Stomach (tissue), 8 donors: ENCODE measurements at regions not wholly inside any gene's neighbourhood (a gene's known extent, or its start where the extent isn't known, plus 50 kb on each side); places are given as distances from the start of the nearest gene placed in this dataset.

Source experiments
- DNase-seq, 2 donors: peaks; one replicate each; pipeline versions ENCODE4 v3.0.0 to v3.0.0-alpha.2; 2013 to 2019
- H3K27ac ChIP-seq, 5 donors: fragments of 200-600 bp in 4 of 5; sonication (generic) in 4 of 5; one replicate each; pipeline ENCODE4 v1.5.1; 2013 to 2019; ENCODE audit warnings: mild to moderate bottlenecking in 1 of 5, moderate library complexity in 1 of 5
- H3K27me3 ChIP-seq, 3 donors: fragments of 200-600 bp; sonication (generic); one replicate each; pipeline ENCODE4 v1.5.1; 2017 to 2019; ENCODE audit warnings: mixed run types in 1 of 3
- H3K36me3 ChIP-seq, 4 donors: fragments of 200-600 bp; sonication (generic); 1 replicate in 3 of 4; 2 replicates in 1 of 4; pipeline ENCODE4 v1.5.1; 2016 to 2019
- H3K4me1 ChIP-seq, 4 donors: fragments of 200-600 bp; sonication (generic); one replicate each; pipeline ENCODE4 v1.5.1; 2016 to 2019
- H3K4me3 ChIP-seq, 4 donors: fragments of 200-600 bp; sonication (generic) in 3 of 4; one replicate each; pipeline ENCODE4 v1.5.1; 2016 to 2019; ENCODE audit warnings: mild to moderate bottlenecking in 1 of 4
- H3K9me3 ChIP-seq, 4 donors: fragments of 200-600 bp; sonication (generic); one replicate each; pipeline ENCODE4 v1.5.1; 2016 to 2019
- EP300 ChIP-seq: sonication (generic); formaldehyde crosslinking; IDR thresholded peaks from one replicate; pipeline ENCODE4 v1.6.1; 2017; ENCODE audit warnings: antibody characterized with exemption
- POLR2A ChIP-seq, 4 donors: fragments of 450-650 bp; IDR thresholded peaks; one replicate each; pipeline ENCODE4 v1.6.1; 2016; ENCODE audit warnings: antibody characterized with exemption in 4 of 4, control low read depth in 2 of 4, mild to moderate bottlenecking in 1 of 4, moderate library complexity in 1 of 4
- POLR2AphosphoS5 ChIP-seq, 3 donors: sonication (generic); formaldehyde crosslinking; IDR thresholded peaks; one replicate each; pipeline ENCODE4 v1.6.1; 2016; ENCODE audit warnings: antibody characterized with exemption in 3 of 3
- WGBS, 5 donors: extraction: QIAGEN DNeasy Blood & Tissue Kit in 3 of 5; methylation state at CpG; one replicate each; pipeline versions ENCODE4 v1.1.5 to v1.1.7; 2013 to 2018; 5-methylcytosine and 5-hydroxymethylcytosine counted together
- intact Hi-C: fragments of 100-400 bp; cut with DNase I; formaldehyde crosslinking; loops from one replicate; pipeline ENCODE4 v1.15.1; 2023; ENCODE audit warnings: low total_unique reads
- TF ChIP-seq, protein P1 (sequence below), 7 experiments: fragments of 450-650 bp in 4 of 7; fragments of 200-600 bp in 3 of 7; sonication (generic) in 3 of 7; IDR thresholded peaks; one replicate each; pipeline ENCODE4 v1.5.1; 2016 to 2019; ENCODE audit warnings: antibody characterized with exemption in 7 of 7, control low read depth in 2 of 7, mild to moderate bottlenecking in 1 of 7
- donor health status: healthy with polysubstance abuse.
- donor health status: Bipolar disorder and iron deficiency.
- donor health status: healthy.

DNA sequence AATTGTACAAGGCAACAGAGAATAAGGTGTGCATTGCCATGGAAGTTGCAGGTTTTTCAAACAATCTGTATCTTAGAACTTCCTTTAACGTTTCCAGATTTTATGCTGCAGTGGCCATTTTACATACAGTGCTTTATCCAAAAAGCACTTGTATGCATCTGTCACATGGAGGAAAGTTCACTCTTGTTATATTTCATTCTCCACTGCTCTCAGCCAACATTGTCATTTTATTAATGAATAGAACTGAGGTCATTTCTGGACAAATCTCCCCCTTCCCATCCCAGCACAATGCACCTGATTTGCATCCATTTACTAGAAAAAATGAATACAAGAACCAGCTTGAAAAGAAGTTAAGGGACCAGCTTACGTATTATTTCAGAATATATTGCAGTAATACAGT lies 342.0 kb downstream of the USP25 start:
- DNase-seq: peak in 1 of 2 donors; percentile 43
- Histone ChIP-seq H3K36me3 (no peaks in the 10 kb centered on the region), H3K4me3 (peak overlapping the region in 3 of 4 donors; percentile 26 to 37 (median 34)), H3K9me3 (no peaks in the 10 kb centered on the region), H3K27ac (no peak overlapping the region), H3K4me1 (peaks cover 0 to 6% (median 0%) of the 10 kb centered on the region in 4 donors), H3K27me3 (no peaks in the 10 kb centered on the region)
- WGBS, 5 donors: 54 to 68% (median 64%) methylated on average over 2 of the region's 2 CpGs
- intact Hi-C loops: no loop called here
- TF ChIP-seq EP300 (no peak), POLR2A (IDR thresholded peaks at IDR 0.05) (no peak), POLR2AphosphoS5 (IDR thresholded peaks at IDR 0.05) (no peak)
- TF ChIP-seq, protein P1, sequence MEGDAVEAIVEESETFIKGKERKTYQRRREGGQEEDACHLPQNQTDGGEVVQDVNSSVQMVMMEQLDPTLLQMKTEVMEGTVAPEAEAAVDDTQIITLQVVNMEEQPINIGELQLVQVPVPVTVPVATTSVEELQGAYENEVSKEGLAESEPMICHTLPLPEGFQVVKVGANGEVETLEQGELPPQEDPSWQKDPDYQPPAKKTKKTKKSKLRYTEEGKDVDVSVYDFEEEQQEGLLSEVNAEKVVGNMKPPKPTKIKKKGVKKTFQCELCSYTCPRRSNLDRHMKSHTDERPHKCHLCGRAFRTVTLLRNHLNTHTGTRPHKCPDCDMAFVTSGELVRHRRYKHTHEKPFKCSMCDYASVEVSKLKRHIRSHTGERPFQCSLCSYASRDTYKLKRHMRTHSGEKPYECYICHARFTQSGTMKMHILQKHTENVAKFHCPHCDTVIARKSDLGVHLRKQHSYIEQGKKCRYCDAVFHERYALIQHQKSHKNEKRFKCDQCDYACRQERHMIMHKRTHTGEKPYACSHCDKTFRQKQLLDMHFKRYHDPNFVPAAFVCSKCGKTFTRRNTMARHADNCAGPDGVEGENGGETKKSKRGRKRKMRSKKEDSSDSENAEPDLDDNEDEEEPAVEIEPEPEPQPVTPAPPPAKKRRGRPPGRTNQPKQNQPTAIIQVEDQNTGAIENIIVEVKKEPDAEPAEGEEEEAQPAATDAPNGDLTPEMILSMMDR (IDR thresholded peaks at IDR 0.05): no peak

DNA sequence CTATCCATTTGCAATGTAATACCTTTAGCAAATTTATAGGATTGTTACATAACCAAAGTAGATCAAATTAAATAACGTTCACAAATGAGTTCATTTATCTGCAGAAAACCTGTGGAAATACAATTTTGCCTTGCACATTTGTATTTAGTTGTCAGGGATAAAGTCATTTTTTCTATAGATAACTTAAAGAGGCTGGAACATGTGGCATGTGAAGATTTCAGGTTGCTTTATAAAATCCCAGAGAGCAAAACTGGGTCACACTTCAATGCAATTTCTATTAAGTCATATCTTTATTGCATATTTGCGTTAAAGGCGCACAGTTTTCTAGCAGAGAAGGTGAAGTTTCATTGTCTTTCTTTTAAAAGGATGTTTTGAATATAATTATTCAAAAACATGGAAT lies 342.4 kb downstream of the USP25 start:
- Histone ChIP-seq H3K4me3 (no peak overlapping the region), H3K4me1 (peaks cover 0 to 6% (median 0%) of the 10 kb centered on the region in 4 donors), H3K36me3 (no peaks in the 10 kb centered on the region), H3K27ac (no peak overlapping the region), H3K9me3 (no peaks in the 10 kb centered on the region), H3K27me3 (no peaks in the 10 kb centered on the region)
- 81 to 93% (median 90%) methylated on average over 3 of the region's 3 CpGs for WGBS, 5 donors
- intact Hi-C loops: no loop called here
- TF ChIP-seq EP300: no peak
- TF ChIP-seq, protein P1 (IDR thresholded peaks at IDR 0.05): no peak
- TF ChIP-seq POLR2A (IDR thresholded peaks at IDR 0.05): no peak
- TF ChIP-seq POLR2AphosphoS5 (IDR thresholded peaks at IDR 0.05): no peak
- DNase-seq: no peak

DNA sequence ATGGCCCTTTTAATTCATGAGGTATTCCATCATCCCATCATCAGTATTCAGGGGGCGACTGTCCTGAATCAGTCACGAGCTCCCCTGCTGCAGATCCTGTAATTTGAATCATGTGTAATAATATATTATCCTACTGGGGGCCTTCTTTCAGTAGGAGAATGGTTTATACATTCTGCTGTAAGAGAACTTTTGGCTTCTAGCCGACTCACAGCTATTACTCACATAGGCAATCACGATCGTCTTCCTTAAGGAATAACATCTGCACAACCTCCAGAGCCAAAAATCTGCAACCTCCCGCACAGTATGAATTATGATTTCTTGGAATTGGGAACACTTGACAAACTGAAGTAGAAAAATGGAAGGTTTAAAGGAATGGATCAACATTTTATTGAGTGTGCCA lies 343.0 kb downstream of the USP25 start:
- DNase-seq: peak in 1 of 2 donors; percentile 90
- H3K36me3 ChIP-seq: no peaks in the 10 kb centered on the region
- H3K4me3 ChIP-seq: no peak overlapping the region
- intact Hi-C loops: no loop called here
- WGBS, 5 donors: 53 to 68% (median 60%) methylated on average over 6 of the region's 6 CpGs
- TF ChIP-seq, protein P1 (IDR thresholded peaks at IDR 0.05): no peak
- no peak for TF ChIP-seq POLR2A (IDR thresholded peaks at IDR 0.05)
- TF ChIP-seq POLR2AphosphoS5 (IDR thresholded peaks at IDR 0.05): peak in 1 of 3 donors; percentile 7
- no peak for TF ChIP-seq EP300
- H3K9me3 ChIP-seq: no peaks in the 10 kb centered on the region
- no peaks in the 10 kb centered on the region for H3K27me3 ChIP-seq
- peaks cover 0 to 6% (median 0%) of the 10 kb centered on the region in 4 donors for H3K4me1 ChIP-seq
- H3K27ac ChIP-seq: peak overlapping the region in 2 of 5 donors; percentile 36 to 47

DNA sequence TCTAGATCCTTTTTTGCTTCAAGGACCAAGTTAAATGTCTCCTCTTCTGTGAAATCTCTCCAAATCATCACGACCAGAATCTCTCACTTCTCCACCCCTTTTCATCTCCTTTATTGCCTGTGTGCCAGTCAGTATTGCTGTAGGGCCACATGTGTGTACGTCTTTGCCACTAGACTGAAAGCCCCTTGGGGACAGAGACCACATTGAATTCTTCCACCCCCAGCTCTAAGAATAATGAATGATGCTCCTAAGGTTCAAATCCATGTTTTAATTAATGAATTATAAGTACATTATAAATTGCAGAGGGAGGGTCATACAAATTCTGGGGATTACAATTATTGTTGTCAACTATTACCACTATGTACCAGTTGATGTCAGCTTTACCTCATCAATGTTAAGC lies 343.8 kb downstream of the USP25 start:
- Histone ChIP-seq H3K27me3 (no peaks in the 10 kb centered on the region), H3K4me3 (no peak overlapping the region), H3K36me3 (no peaks in the 10 kb centered on the region), H3K27ac (peak overlapping the region in 2 of 5 donors; percentile 36 to 47), H3K4me1 (peaks cover 0 to 6% (median 0%) of the 10 kb centered on the region in 4 donors), H3K9me3 (no peaks in the 10 kb centered on the region)
- TF ChIP-seq POLR2A (IDR thresholded peaks at IDR 0.05) (no peak), EP300 (no peak), POLR2AphosphoS5 (IDR thresholded peaks at IDR 0.05) (no peak)
- TF ChIP-seq, protein P1 (IDR thresholded peaks at IDR 0.05): no peak
- no peak for DNase-seq
- 59 to 74% (median 68%) methylated on average over 2 of the region's 2 CpGs for WGBS, 5 donors
- intact Hi-C loops: no loop called here
